ENCODE measurements at regions not wholly inside any gene's neighbourhood (a gene's known extent, or its start where the extent isn't known, plus 50 kb on each side); places are given as distances from the start of the nearest gene placed in this dataset.
"Not testable (repeated sequence)": the region's sequence is repeated elsewhere in the genome, so short reads cannot be mapped to it uniquely, and the experiment has no call there.

- 0 out of 2 replicates have a peak, but pooled peaks have one; percentile 33 for TF ChIP-seq SOX6 (IDR thresholded peaks at IDR 0.05)
- not testable (repeated sequence) for TF ChIP-seq SOX6, CREB1 (CRISPR knock-in tag; IDR thresholded peaks at IDR 0.05)
- peak; percentile 54; the same call in 1 of the 2 replicates for TF ChIP-seq CREB1 (IDR thresholded peaks at IDR 0.05)
Observed at GRCh38 chr16:34018277-34018676, 558.9 kb downstream of the TP53TG3F start (continued).

- no peak overlapping the region for H3K27ac ChIP-seq (ENCODE audit: extremely low read length, insufficient read depth, low read length)
- in situ Hi-C loops (cut with HindIII; ENCODE audit: extremely low pct_ligation_motif_present, low pct_unique_long_range_greater_than_20kb), result no loop called here
- CTCF ChIA-PET (ENCODE audit: low intra/inter-chr PET ratio, low total read pairs), result no interaction called here
- H3K79me2 ChIP-seq (ENCODE audit: insufficient read depth, low read length), result no peaks in the 10 kb centered on the region
- no peak overlapping the region for H3K4me2 ChIP-seq (ENCODE audit: low read depth, low read length)
- POLR2A ChIA-PET, result no interaction called here
- ATAC-seq (no peak), FAIRE-seq (no peak), DNase-seq (ENCODE audit: low spot score) (no peak)
- H3K36me3 ChIP-seq (replicated peaks in 1 of 2; ENCODE audit: control insufficient read depth in 1 of 2, insufficient read depth in 2 of 2, low read length in 2 of 2), result no peaks in the 10 kb centered on the region
- H3K9me3 ChIP-seq (ENCODE audit: low read length), result peaks cover 43% of the 10 kb centered on the region
- intact Hi-C loops (cut with micrococcal nuclease; ENCODE audit: unreplicated experiment), result no loop called here
- no peak overlapping the region for H3K9ac ChIP-seq (ENCODE audit: insufficient read depth, low read depth, low read length)
- no peaks in the 10 kb centered on the region for H4K20me1 ChIP-seq (ENCODE audit: insufficient read depth, low read length)
- H3K4me1 ChIP-seq (ENCODE audit: insufficient read depth, low read length), result no peaks in the 10 kb centered on the region
- no peak overlapping the region for H3K4me3 ChIP-seq (replicated peaks in 1 of 3; ENCODE audit: insufficient read depth in 1 of 3, low read depth in 2 of 3, low read length in 3 of 3)
- BruUV-seq (replicated peaks), result no TSS peak
- no peak overlapping the region for H2AFZ ChIP-seq (ENCODE audit: low read length)
- TF ChIP-seq ZNF276 (CRISPR knock-in tag; IDR thresholded peaks at IDR 0.05; ENCODE audit: low read depth) (no peak), ZUFSP (CRISPR knock-in tag; IDR thresholded peaks at IDR 0.05; ENCODE audit: borderline replicate concordance) (no peak), BATF2 (CRISPR knock-in tag; IDR thresholded peaks at IDR 0.05) (no peak), KDM5A (IDR thresholded peaks at IDR 0.05; ENCODE audit: borderline replicate concordance, low read length) (no peak), ZNF33A (CRISPR knock-in tag; IDR thresholded peaks at IDR 0.05; ENCODE audit: borderline replicate concordance) (no peak), HOXA5 (CRISPR knock-in tag; IDR thresholded peaks at IDR 0.05) (no peak), TAF1 (CRISPR knock-in tag; IDR thresholded peaks at IDR 0.05) (no peak), KLF16 (CRISPR knock-in tag; IDR thresholded peaks at IDR 0.05) (no peak), ERF (CRISPR knock-in tag; IDR thresholded peaks at IDR 0.05) (no peak)
- no peaks in the 10 kb centered on the region for H3K27me3 ChIP-seq (ENCODE audit: control insufficient read depth in 1 of 2, insufficient read depth in 2 of 2, low read length in 2 of 2)
- WGBS (ENCODE audit: low lambda C conversion rate), result 79% methylated on average over 42 of the region's 42 CpGs
Observed at GRCh38 chr16:34050787-34051320, 591.4 kb downstream of the TP53TG3F start.

Measured in HepG2 (cell line).